ENCODE measurements at regions not wholly inside any gene's neighbourhood (a gene's known extent, or its start where the extent isn't known, plus 50 kb on each side); places are given as distances from the start of the nearest gene placed in this dataset.

GRCh38 chr2:120945091-120945490 is 209.4 kb downstream of the GLI2 start:
- no peak for TF ChIP-seq CTCF (IDR thresholded peaks at IDR 0.05; ENCODE audit: control extremely low read depth, extremely low read depth, low read depth, missing control alignments)
- no peak for DNase-seq (ENCODE audit: extremely low spot score)
- ChIA-PET CTCF (interaction anchor here (1.0 to 1.5 kb wide), 2 partner anchors 10 to 135 kb away, joined by 3 read pairs; no protein-coding TSS in a partner anchor), POLR2A (no interaction called here)

- CTCF ChIA-PET, result interaction anchor here (1.0 to 1.5 kb wide), 2 partner anchors 11 to 134 kb away, joined by 3 read pairs; no protein-coding TSS in a partner anchor
- TF ChIP-seq CTCF (IDR thresholded peaks at IDR 0.05; ENCODE audit: control extremely low read depth, extremely low read depth, low read depth, missing control alignments), result no peak
- DNase-seq (ENCODE audit: extremely low spot score), result no peak
- POLR2A ChIA-PET, result no interaction called here
Measured at GRCh38 chr2:120945832-120946499, 210.3 kb downstream of the GLI2 start.

GRCh38 chr2:120947327-120947726 is 211.7 kb downstream of the GLI2 start:
- ChIA-PET POLR2A (no interaction called here), CTCF (no interaction called here)
- TF ChIP-seq CTCF (IDR thresholded peaks at IDR 0.05; ENCODE audit: control extremely low read depth, extremely low read depth, low read depth, missing control alignments), result no peak
- no peak for DNase-seq (ENCODE audit: extremely low spot score)

- ChIA-PET CTCF (no interaction called here), POLR2A (no interaction called here)
- DNase-seq (ENCODE audit: extremely low spot score), result no peak
- no peak for TF ChIP-seq CTCF (IDR thresholded peaks at IDR 0.05; ENCODE audit: control extremely low read depth, extremely low read depth, low read depth, missing control alignments)
Measured at GRCh38 chr2:120947982-120948661, 212.5 kb downstream of the GLI2 start.

- TF ChIP-seq CTCF (IDR thresholded peaks at IDR 0.05; ENCODE audit: control extremely low read depth, extremely low read depth, low read depth, missing control alignments), result no peak
- no peak for DNase-seq (ENCODE audit: extremely low spot score)
- POLR2A ChIA-PET, result no interaction called here
- CTCF ChIA-PET, result no interaction called here
Measured at GRCh38 chr2:120948662-120949011, 213.0 kb downstream of the GLI2 start.

GRCh38 chr2:120949027-120949956 is 213.6 kb downstream of the GLI2 start:
- TF ChIP-seq CTCF (IDR thresholded peaks at IDR 0.05; ENCODE audit: control extremely low read depth, extremely low read depth, low read depth, missing control alignments), result no peak
- CTCF ChIA-PET, result no interaction called here
- POLR2A ChIA-PET, result no interaction called here
- DNase-seq (ENCODE audit: extremely low spot score), result no peak
